NOMO-1 treated with dmso at 0.1 percent for 144 hours (cell line): ENCODE measurements at regions not wholly inside any gene's neighbourhood (a gene's known extent, or its start where the extent isn't known, plus 50 kb on each side); places are given as distances from the start of the nearest gene placed in this dataset.

Experiments used
- DNase-seq: peaks from one replicate; lab custom pipeline; 2025; ENCODE audit not compliant: unreplicated experiment; lab: John Stamatoyannopoulos, UW

DNA sequence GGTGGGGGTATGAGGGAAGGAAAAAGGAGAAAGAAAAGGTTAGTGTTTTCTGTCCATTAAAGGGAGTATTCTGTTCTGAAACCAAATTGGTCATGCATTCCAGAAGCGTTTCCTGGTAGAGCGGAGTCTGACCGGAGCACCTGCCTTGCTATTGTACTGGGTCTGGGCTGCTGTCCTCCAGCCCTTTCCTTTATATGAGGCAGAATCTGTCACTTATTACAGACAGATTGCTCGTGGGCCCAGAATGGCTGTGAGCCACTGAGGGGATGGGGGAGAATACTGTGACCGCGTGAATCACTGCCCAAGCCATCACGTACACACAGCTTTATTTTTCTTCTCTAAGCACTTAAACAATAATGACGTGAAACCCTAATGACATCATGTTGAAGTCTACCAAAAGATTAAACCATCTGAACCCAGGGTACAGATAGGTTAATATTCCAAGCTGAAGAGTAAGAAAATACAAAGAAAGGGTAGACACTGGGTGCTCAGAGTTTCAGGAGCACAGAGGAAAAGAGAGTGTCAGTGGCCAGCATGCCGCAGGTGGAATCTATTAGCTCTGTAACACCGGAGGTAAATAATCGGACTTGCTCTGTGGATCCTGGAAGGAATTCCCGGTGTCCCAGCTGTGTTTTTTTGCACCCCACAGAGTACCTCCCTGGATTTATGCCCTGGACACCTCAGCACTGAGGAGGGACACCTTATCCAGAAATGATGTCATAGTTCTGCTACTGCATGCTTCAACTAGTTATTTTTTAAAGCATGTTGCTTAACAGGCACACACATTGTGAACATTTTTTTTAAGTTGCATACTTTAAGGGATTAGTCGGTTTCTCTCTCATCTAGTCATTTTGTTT lies 573.3 kb downstream of the PKHD1 start:
- no peak for DNase-seq

- no peak for DNase-seq
Observed at GRCh38 chr6:51514748-51515402, 572.5 kb downstream of the PKHD1 start.

- DNase-seq: no peak
Observed at GRCh38 chr6:51526049-51526448, 561.4 kb downstream of the PKHD1 start.

GRCh38 chr6:51526922-51527321 lies 560.5 kb downstream of the PKHD1 start:
- DNase-seq: no peak

DNA sequence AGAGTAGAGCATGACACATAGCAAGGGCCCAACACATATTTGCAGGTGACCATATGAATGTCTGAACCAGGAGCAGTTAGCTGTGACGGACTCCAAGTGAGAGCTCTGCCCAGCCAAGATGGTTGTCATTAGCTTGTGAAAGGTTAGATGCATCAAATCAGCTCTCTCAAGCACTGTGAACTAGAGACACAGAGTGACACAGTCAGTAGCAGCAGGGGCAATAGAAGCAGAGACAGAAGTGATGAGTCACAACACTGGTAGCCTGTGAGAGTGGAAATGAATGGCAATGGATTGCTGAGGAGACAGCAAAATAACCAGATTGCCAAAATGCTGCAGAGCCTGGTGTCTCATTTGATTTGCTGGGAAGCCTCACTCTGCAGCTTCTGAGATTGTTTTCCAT lies 558.9 kb downstream of the PKHD1 start:
- DNase-seq: no peak

GRCh38 chr6:51529240-51529639 lies 558.2 kb downstream of the PKHD1 start:
- no peak for DNase-seq

GRCh38 chr6:51531623-51532022 lies 555.8 kb downstream of the PKHD1 start:
- DNase-seq: no peak

GRCh38 chr6:51533962-51534361 lies 553.5 kb downstream of the PKHD1 start:
- DNase-seq: peak; percentile 2

DNA sequence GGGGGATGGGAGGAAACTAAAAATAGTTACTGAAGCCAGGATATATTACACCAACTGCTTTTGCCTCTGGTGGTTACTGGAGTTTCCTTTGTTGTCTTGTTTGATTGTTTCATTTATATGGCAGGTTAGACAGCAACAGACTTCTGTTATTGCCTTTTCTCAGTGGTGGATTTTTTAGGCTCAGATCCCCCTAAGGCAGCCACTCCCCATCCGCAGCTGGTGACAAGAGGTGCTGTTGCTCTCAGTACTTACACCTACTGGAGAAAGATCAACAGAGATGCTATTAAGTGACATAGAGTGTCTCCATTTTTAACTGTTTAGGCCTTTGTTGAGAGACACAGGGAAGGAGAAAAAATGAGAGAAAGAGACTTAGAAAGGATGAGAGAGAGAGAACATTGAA lies 552.1 kb downstream of the PKHD1 start:
- no peak for DNase-seq

DNA sequence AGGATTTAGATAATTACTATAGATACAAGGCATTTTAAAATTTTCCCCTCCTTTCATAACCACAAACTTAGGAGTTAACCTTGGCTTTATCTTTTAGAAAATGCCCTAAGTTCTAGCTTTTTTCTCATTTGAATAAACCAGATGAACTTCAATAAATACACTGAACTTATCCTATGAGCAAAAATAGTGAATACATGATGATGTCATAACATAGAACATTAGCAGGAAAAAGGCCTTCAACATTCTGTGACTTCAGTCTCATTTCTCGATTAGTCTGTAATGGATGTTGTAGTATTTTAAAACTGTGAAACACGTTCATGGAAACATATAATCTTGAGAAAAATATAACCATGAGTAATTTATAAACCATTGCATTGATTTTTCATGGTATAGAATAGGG lies 550.7 kb downstream of the PKHD1 start:
- DNase-seq: no peak

DNA sequence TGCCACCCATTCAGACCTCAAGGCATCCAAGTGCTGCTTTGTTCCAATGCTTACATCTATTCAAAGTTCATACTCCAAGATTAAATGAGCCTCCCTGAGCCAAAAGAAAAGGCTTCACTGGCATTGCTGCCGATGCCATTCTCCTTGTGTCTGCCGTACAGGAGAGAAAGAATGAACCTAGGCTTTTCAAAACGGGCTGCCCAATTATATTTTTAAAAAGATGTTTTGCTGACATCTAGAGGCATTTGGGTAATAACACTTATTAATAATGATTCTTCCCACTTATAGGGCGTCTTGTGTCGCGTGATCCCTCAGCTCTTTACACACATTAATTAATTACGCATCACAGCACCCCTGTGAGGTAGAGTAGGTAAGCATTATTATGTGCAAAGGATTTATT lies 545.6 kb downstream of the PKHD1 start:
- DNase-seq: no peak

DNA sequence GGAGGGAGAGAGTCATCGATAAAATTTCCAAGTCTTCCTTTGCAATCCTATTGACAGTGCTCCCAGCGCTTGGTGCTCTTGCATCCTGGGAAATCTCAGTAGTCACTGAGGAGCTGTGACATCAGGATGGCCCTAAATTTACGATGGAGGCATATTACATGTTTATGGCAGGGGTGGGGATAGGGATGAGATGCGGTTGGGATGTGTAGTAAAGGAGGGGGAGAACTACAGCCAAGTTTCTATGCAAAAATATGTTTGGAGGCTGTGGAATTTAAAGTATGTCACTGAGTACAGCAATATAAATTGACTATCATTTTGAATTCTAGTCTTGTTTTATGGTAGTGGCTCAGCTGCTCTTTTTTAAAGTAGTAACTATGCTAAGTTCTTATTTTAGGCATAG lies 544.9 kb downstream of the PKHD1 start:
- DNase-seq: no peak

GRCh38 chr6:51550243-51550642 lies 537.2 kb downstream of the PKHD1 start:
- DNase-seq: no peak

- no peak for DNase-seq
Observed at GRCh38 chr6:51552435-51552834, 535.0 kb downstream of the PKHD1 start.

DNA sequence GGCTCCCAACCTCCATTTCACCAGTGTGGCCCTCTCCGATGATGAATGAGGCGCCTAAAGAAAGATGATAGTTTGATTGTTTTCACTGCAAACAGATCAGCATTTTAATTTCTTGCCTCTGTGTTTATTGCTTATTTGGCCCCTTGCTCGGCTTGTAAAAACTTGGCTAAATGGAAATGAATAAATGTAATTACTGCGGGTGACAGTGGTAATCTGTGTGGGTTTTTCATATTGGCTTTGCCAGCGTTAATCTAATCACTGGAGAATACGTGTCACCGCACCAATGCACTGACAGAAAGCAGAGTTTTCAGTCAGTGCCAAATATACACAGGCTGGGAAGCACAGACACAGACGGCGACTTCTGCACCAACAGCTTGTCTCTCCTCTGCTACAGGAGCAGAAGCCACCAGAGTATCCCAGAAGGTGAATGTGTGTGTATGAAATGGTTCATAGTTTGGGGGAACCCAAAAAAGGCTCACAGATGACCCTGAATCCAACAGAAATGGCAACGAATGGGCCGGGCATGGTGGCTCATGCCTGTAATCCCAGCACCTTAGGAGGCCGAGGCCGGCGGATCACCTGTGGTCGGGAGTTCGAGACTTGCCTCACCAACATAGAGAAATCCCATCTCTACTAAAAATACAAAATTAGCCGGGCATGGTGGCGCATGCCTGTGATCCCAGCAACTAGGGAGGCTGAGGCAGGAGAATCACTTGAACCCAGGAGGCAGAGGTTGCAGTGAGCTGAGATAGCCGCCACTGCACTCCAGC lies 534.0 kb downstream of the PKHD1 start:
- DNase-seq: no peak

- DNase-seq: no peak
Observed at GRCh38 chr6:51554029-51554428, 533.4 kb downstream of the PKHD1 start.

DNA sequence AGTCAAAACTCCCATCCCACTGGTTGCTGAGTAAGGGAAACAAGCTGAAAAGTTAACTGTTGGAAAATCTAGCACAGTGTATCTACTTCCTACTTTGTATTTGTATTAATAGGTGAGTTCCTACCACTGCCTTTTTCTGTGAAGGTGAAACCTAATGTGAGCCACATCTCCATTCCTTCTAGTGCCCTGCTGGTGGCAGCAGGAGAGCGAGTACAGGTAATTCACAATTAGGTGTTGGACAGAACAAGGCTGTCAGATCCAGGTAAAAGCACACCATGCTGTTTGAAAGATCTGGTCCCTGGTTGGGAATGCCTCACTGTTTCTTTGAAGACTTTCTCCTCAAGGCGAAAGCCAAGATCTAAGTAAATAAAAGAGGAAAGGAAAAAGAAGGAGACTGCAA lies 528.4 kb downstream of the PKHD1 start:
- DNase-seq: no peak

- no peak for DNase-seq
Observed at GRCh38 chr6:51562198-51562597, 525.2 kb downstream of the PKHD1 start.
